K562 (cell line): ENCODE measurements at regions not wholly inside any gene's neighbourhood (a gene's known extent, or its start where the extent isn't known, plus 50 kb on each side); places are given as distances from the start of the nearest gene placed in this dataset.

Experiments
- ATAC-seq: fragments of 200-7000 bp; cut with Tn5 transposase; 3 replicates; pipeline ENCODE4 v1.9.1; 2020; ENCODE audit warnings: moderate library complexity
- BruUV-seq: library from RNA; stranded (reverse); fragments of 400-500 nt; replicated peaks from 2 replicates; lab custom pipeline; 2021; lab: Mats Ljungman, UMichigan
- CTCF ChIA-PET: fragments of 300-600 bp; formaldehyde crosslinking; extraction: SDS; loops from one replicate; lab custom pipeline; 2021; ENCODE audit warnings: low intra/inter-chr PET ratio; lab: Yijun Ruan, JAX
- POLR2A ChIA-PET: fragments of 300-600, 350-650 bp; sonication (Branson Sonifier 250); formaldehyde crosslinking; extraction: SDS; loops from one replicate; lab custom pipeline; 2021; ENCODE audit warnings: antibody characterized with exemption, inconsistent platforms; lab: Yijun Ruan, JAX
- DNase-seq, 4 experiments: peaks; one replicate each; pipeline versions ENCODE4 v3.0.0 to v3.0.0-alpha.2; 2011 to 2018; ENCODE audit warnings: low spot score in 3 of 4, mixed read lengths in 3 of 4; ENCODE audit errors: extremely low read depth in 1 of 4
- FAIRE-seq: peaks from 2 replicates; lab custom pipeline; 2011; peaks lifted over from hg19 to GRCh38; lab: Jason Lieb, UNC
- H2AFZ ChIP-seq: 2 replicates; pipeline ENCODE4 v1.6.0; 2011; ENCODE audit warnings: low read depth, low read length, control low read depth, inconsistent platforms
- H3K27ac ChIP-seq: fragments of 200-600 bp; 3 replicates; pipeline ENCODE4 v1.8.0; 2011; ENCODE audit warnings: low read depth, mild to moderate bottlenecking, control low read depth, inconsistent platforms, low read length, moderate library complexity, mixed read lengths; ENCODE audit errors: extremely low read depth
- H3K27me3 ChIP-seq, 2 experiments: fragments of 300-600 bp in 1 of 2; 2 replicates in 1 of 2; 3 replicates in 1 of 2; pipeline versions ENCODE4 v1.6.0 to v1.8.0; 2011; ENCODE audit warnings: inconsistent platforms in 2 of 2, low read length in 2 of 2, mild to moderate bottlenecking in 1 of 2, mixed read lengths in 1 of 2, moderate library complexity in 1 of 2; ENCODE audit not compliant: control insufficient read depth in 2 of 2, insufficient read depth in 2 of 2
- H3K36me3 ChIP-seq: fragments of 300-600 bp; 3 replicates; pipeline ENCODE4 v1.8.0; 2011; ENCODE audit warnings: mild to moderate bottlenecking, low read length, inconsistent platforms; ENCODE audit not compliant: control insufficient read depth, insufficient read depth
- H3K4me1 ChIP-seq, 2 experiments: fragments of 200-600 bp in 1 of 2; replicated peaks in 1 of 2; 2 replicates in 1 of 2; 3 replicates in 1 of 2; pipeline versions ENCODE4 v1.5.1 to v1.8.0; 2011; ENCODE audit warnings: inconsistent platforms in 2 of 2, low read length in 2 of 2, mild to moderate bottlenecking in 1 of 2, mixed read lengths in 1 of 2, moderate library complexity in 1 of 2; ENCODE audit not compliant: control insufficient read depth in 2 of 2, insufficient read depth in 2 of 2
- H3K4me2 ChIP-seq: 2 replicates; pipeline ENCODE4 v1.6.1; 2011; ENCODE audit warnings: low read length, control low read depth, inconsistent platforms, mixed read lengths; ENCODE audit not compliant: insufficient read depth
- H3K4me3 ChIP-seq: fragments of 200-600 bp; sonication (generic), shearing (Covaris generic); 2 replicates; pipeline ENCODE4 v1.5.1; 2016; ENCODE audit warnings: control low read depth, inconsistent platforms
- H3K79me2 ChIP-seq: fragments of 200-600 bp; 3 replicates; pipeline ENCODE4 v1.8.0; 2011; ENCODE audit warnings: low read length, inconsistent platforms; ENCODE audit not compliant: control insufficient read depth, insufficient read depth
- H3K9ac ChIP-seq, 2 experiments: 2 replicates each; pipeline versions ENCODE4 v1.6.0 to v1.6.1; 2011; ENCODE audit warnings: low read depth in 2 of 2, low read length in 2 of 2, control low read depth in 1 of 2, inconsistent platforms in 1 of 2, mild to moderate bottlenecking in 1 of 2, mixed read lengths in 1 of 2; ENCODE audit not compliant: insufficient read depth in 1 of 2
- H3K9me1 ChIP-seq: one replicate; pipeline ENCODE4 v1.6.0; 2011; ENCODE audit warnings: inconsistent platforms, mild to moderate bottlenecking, low read length, moderate library complexity; ENCODE audit not compliant: control insufficient read depth, insufficient read depth
- H3K9me3 ChIP-seq: replicated peaks from 2 replicates; pipeline ENCODE4 v1.5.1; 2011; ENCODE audit warnings: low read depth, low read length, inconsistent platforms; ENCODE audit not compliant: control insufficient read depth, insufficient read depth
- H4K20me1 ChIP-seq: replicated peaks from 2 replicates; pipeline ENCODE4 v1.6.1; 2011; ENCODE audit warnings: low read length, inconsistent platforms, mixed read lengths; ENCODE audit not compliant: control insufficient read depth, insufficient read depth
- CBX8 ChIP-seq: fragments of 200-600 bp; sonication (generic); IDR thresholded peaks from 2 replicates; pipeline ENCODE4 v1.6.1; 2012; ENCODE audit warnings: borderline replicate concordance, mixed run types, low read depth, mild to moderate bottlenecking, moderate library complexity, mixed read lengths, low read length, control low read depth, inconsistent platforms; ENCODE audit not compliant: poor library complexity, severe bottlenecking; ENCODE audit errors: extremely low read depth
- CREB1 ChIP-seq, 2 experiments: sonication (generic) in 1 of 2; formaldehyde crosslinking in 1 of 2; IDR thresholded peaks; 2 replicates each; pipeline versions ENCODE4 v1.6.1 to v1.8.0; 2012 to 2022; ENCODE audit warnings: inconsistent platforms in 1 of 2, mild to moderate bottlenecking in 1 of 2, missing genetic modification reagents in 1 of 2, moderate library complexity in 1 of 2
- HNRNPUL1 ChIP-seq: fragments of 200-400 bp; formaldehyde crosslinking; IDR thresholded peaks from 2 replicates; pipeline ENCODE4 v1.6.1; 2017; ENCODE audit warnings: low read length
- LARP7 ChIP-seq: fragments of 450-650 bp; IDR thresholded peaks from 2 replicates; pipeline ENCODE4 v1.6.1; 2016
- MBD1 ChIP-seq: fragments of 250-450 bp; sonication (Bioruptor Pico); IDR thresholded peaks from 2 replicates; pipeline ENCODE4 v1.8.0; 2022; ENCODE audit warnings: inconsistent platforms
- MEF2D ChIP-seq: conservative IDR thresholded peaks from 2 replicates; pipeline ENCODE4 v1.6.1; 2016; ENCODE audit warnings: low read depth, missing genetic modification characterization, missing compliant biosample characterization
- OTX1 ChIP-seq: fragments of 450-650 bp; formaldehyde crosslinking; IDR thresholded peaks from 2 replicates; pipeline ENCODE4 v1.4.0; 2022; ENCODE audit warnings: mild to moderate bottlenecking
- STAT5B ChIP-seq: fragments of 250-450 bp; sonication (Bioruptor Pico); IDR thresholded peaks from 2 replicates; pipeline ENCODE4 v1.8.0; 2021; ENCODE audit warnings: mild to moderate bottlenecking, inconsistent platforms
- WGBS: fragments of 100-300 bp; shearing (Covaris generic); methylation state at CpG from one replicate; pipeline ENCODE4 v1.1.6; 2016; ENCODE audit warnings: low coverage, mixed read lengths; ENCODE audit not compliant: insufficient coverage; ENCODE audit errors: missing lambda C conversion rate; 5-methylcytosine and 5-hydroxymethylcytosine counted together
- in situ Hi-C: fragments of 300-500 bp; cut with MboI; formaldehyde crosslinking; loops from 4 replicates; pipeline ENCODE4 v1.15.0; 2018; ENCODE audit warnings: inconsistent platforms, mixed read lengths
- intact Hi-C: fragments of 100-400 bp; cut with micrococcal nuclease; formaldehyde crosslinking; loops from 2 replicates; pipeline ENCODE4 v1.14.2; 2022
- TF ChIP-seq, protein P1 (sequence below): sonication (generic); IDR thresholded peaks from 2 replicates; pipeline ENCODE4 v1.6.1; 2016
- TF ChIP-seq, protein P2 (sequence below): fragments of 250-450 bp; sonication (Bioruptor Pico); IDR thresholded peaks from 2 replicates; pipeline ENCODE4 v1.8.0; 2021; ENCODE audit warnings: borderline replicate concordance, mild to moderate bottlenecking, moderate library complexity; ENCODE audit not compliant: poor library complexity, severe bottlenecking

- no peak overlapping the region for H3K9ac ChIP-seq
- no peak overlapping the region for H3K4me3 ChIP-seq
- in situ Hi-C loops: no loop called here
- H4K20me1 ChIP-seq: no peaks in the 10 kb centered on the region
- no TSS peak for BruUV-seq
- ChIA-PET CTCF (no interaction called here), POLR2A (no interaction called here)
- intact Hi-C loops: no loop called here
- no peak for DNase-seq
- 0% methylated on average over 5 of the region's 5 CpGs for WGBS
- H2AFZ ChIP-seq: no peak overlapping the region
- H3K27ac ChIP-seq: no peak overlapping the region
- no peaks in the 10 kb centered on the region for H3K4me1 ChIP-seq
- peaks cover 4 to 13% of the 10 kb centered on the region in 2 experiments; a peak in 4 of 5 replicates for H3K27me3 ChIP-seq
- no peak overlapping the region for H3K4me2 ChIP-seq
- no peaks in the 10 kb centered on the region for H3K9me3 ChIP-seq
- H3K36me3 ChIP-seq: no peaks in the 10 kb centered on the region
- TF ChIP-seq MBD1 (no peak), LARP7 (no peak)
- no peaks in the 10 kb centered on the region for H3K79me2 ChIP-seq
- no peaks in the 10 kb centered on the region for H3K9me1 ChIP-seq
- no peak for ATAC-seq
- FAIRE-seq: no peak
Measured at GRCh38 chr7:108627476-108628051, 57.9 kb downstream of the DNAJB9 start.

DNA sequence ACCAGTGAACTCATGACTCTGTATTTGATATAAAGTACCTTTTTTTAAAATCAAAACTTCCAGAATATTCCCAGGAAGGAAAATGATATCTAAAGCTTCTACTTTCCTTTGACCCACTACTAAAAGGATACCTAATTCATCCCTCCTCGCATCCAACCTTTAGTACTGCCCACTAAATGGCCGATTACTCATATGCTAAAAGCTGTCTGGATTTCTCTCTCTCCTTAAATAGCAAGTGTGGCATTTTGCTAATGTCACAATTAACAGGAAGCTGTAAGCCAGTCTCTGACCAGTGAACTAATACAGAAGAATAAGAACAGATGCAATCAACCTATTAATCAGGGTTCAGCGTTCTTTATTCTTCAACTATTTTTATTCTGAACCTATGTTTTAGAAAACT, 59.0 kb downstream of the DNAJB9 start:
- H3K9ac ChIP-seq: no peak overlapping the region
- POLR2A ChIA-PET: interaction anchor here (0.9 kb wide), 1 partner anchor 12 kb away, joined by 3 read pairs; no protein-coding TSS in a partner anchor
- H2AFZ ChIP-seq: no peak overlapping the region
- no peaks in the 10 kb centered on the region for H3K36me3 ChIP-seq
- ATAC-seq (no peak), FAIRE-seq (no peak), DNase-seq (no peak)
- CTCF ChIA-PET: no interaction called here
- H3K9me1 ChIP-seq: no peaks in the 10 kb centered on the region
- no TSS peak for BruUV-seq
- no peak overlapping the region for H3K4me3 ChIP-seq
- no peaks in the 10 kb centered on the region for H3K79me2 ChIP-seq
- H3K27me3 ChIP-seq: peaks cover 4 to 12% of the 10 kb centered on the region in 2 experiments; a peak in 4 of 5 replicates
- WGBS: 1% methylated on average over 3 of the region's 3 CpGs
- no peaks in the 10 kb centered on the region for H4K20me1 ChIP-seq
- in situ Hi-C loops (no loop called here), intact Hi-C loops (no loop called here)
- no peaks in the 10 kb centered on the region for H3K9me3 ChIP-seq
- no peak overlapping the region for H3K4me2 ChIP-seq
- H3K27ac ChIP-seq: no peak overlapping the region
- no peaks in the 10 kb centered on the region for H3K4me1 ChIP-seq
- TF ChIP-seq OTX1: no peak
- TF ChIP-seq, protein P1, sequence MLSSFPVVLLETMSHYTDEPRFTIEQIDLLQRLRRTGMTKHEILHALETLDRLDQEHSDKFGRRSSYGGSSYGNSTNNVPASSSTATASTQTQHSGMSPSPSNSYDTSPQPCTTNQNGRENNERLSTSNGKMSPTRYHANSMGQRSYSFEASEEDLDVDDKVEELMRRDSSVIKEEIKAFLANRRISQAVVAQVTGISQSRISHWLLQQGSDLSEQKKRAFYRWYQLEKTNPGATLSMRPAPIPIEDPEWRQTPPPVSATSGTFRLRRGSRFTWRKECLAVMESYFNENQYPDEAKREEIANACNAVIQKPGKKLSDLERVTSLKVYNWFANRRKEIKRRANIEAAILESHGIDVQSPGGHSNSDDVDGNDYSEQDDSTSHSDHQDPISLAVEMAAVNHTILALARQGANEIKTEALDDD: no peak
- TF ChIP-seq, protein P2, sequence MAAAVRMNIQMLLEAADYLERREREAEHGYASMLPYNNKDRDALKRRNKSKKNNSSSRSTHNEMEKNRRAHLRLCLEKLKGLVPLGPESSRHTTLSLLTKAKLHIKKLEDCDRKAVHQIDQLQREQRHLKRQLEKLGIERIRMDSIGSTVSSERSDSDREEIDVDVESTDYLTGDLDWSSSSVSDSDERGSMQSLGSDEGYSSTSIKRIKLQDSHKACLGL (CRISPR knock-in tag): no peak
- TF ChIP-seq STAT5B: no peak
- no peak for TF ChIP-seq MEF2D (tag)
- TF ChIP-seq CBX8: no peak
- no peak for TF ChIP-seq HNRNPUL1
- TF ChIP-seq CREB1 (IDR thresholded peaks at IDR 0.05): no peak
- no peak for TF ChIP-seq CREB1 (CRISPR knock-in tag; IDR thresholded peaks at IDR 0.05)
